ENCODE measurements at regions not wholly inside any gene's neighbourhood (a gene's known extent, or its start where the extent isn't known, plus 50 kb on each side); places are given as distances from the start of the nearest gene placed in this dataset.
"Not testable (repeated sequence)": the region's sequence is repeated elsewhere in the genome, so short reads cannot be mapped to it uniquely, and the experiment has no call there.

GRCh38 chr3:134102976-134103375 lies 73.3 kb upstream of the SLCO2A1 start:
- no peak for TF ChIP-seq CTCF (IDR thresholded peaks at IDR 0.05; ENCODE audit: poor library complexity, severe bottlenecking)
- Histone ChIP-seq H3K9me3 (ENCODE audit: severe bottlenecking) (no peaks in the 10 kb centered on the region), H3K4me1 (ENCODE audit: insufficient read depth, poor library complexity, severe bottlenecking) (no peaks in the 10 kb centered on the region), H3K27me3 (ENCODE audit: insufficient read depth, poor library complexity, severe bottlenecking) (no peaks in the 10 kb centered on the region), H3K27ac (ENCODE audit: poor library complexity, severe bottlenecking) (no peak overlapping the region), H3K36me3 (ENCODE audit: low read depth) (no peaks in the 10 kb centered on the region), H3K4me3 (ENCODE audit: severe bottlenecking) (no peak overlapping the region)
- no peak for DNase-seq (ENCODE audit: low spot score)
- no peak for ATAC-seq (ENCODE audit: low read depth)

- not testable (repeated sequence) for ATAC-seq (ENCODE audit: low read depth); H3K4me1 ChIP-seq (ENCODE audit: insufficient read depth, poor library complexity, severe bottlenecking); H3K27me3 ChIP-seq (ENCODE audit: insufficient read depth, poor library complexity, severe bottlenecking); H3K27ac ChIP-seq (ENCODE audit: poor library complexity, severe bottlenecking); DNase-seq (ENCODE audit: low spot score); H3K4me3 ChIP-seq (ENCODE audit: severe bottlenecking); H3K9me3 ChIP-seq (ENCODE audit: severe bottlenecking); H3K36me3 ChIP-seq (ENCODE audit: low read depth)
Observed at GRCh38 chr3:134096214-134096613, 66.5 kb upstream of the SLCO2A1 start.

- Histone ChIP-seq H3K27me3 (ENCODE audit: insufficient read depth, poor library complexity, severe bottlenecking) (no peaks in the 10 kb centered on the region), H3K4me1 (ENCODE audit: insufficient read depth, poor library complexity, severe bottlenecking) (no peaks in the 10 kb centered on the region), H3K36me3 (ENCODE audit: low read depth) (no peaks in the 10 kb centered on the region), H3K27ac (ENCODE audit: poor library complexity, severe bottlenecking) (no peak overlapping the region), H3K4me3 (ENCODE audit: severe bottlenecking) (no peak overlapping the region), H3K9me3 (ENCODE audit: severe bottlenecking) (no peaks in the 10 kb centered on the region)
- TF ChIP-seq CTCF (IDR thresholded peaks at IDR 0.05; ENCODE audit: poor library complexity, severe bottlenecking), result no peak
- ATAC-seq (ENCODE audit: low read depth), result no peak
- DNase-seq (ENCODE audit: low spot score), result no peak
Observed at GRCh38 chr3:134095005-134095404, 65.3 kb upstream of the SLCO2A1 start.

GRCh38 chr3:134094491-134094890 lies 64.8 kb upstream of the SLCO2A1 start:
- no peaks in the 10 kb centered on the region for H3K4me1 ChIP-seq (ENCODE audit: insufficient read depth, poor library complexity, severe bottlenecking)
- no peak overlapping the region for H3K4me3 ChIP-seq (ENCODE audit: severe bottlenecking)
- no peak for TF ChIP-seq CTCF (IDR thresholded peaks at IDR 0.05; ENCODE audit: poor library complexity, severe bottlenecking)
- H3K9me3 ChIP-seq (ENCODE audit: severe bottlenecking), result no peaks in the 10 kb centered on the region
- H3K27me3 ChIP-seq (ENCODE audit: insufficient read depth, poor library complexity, severe bottlenecking), result no peaks in the 10 kb centered on the region
- H3K27ac ChIP-seq (ENCODE audit: poor library complexity, severe bottlenecking), result no peak overlapping the region
- no peaks in the 10 kb centered on the region for H3K36me3 ChIP-seq (ENCODE audit: low read depth)
- ATAC-seq (ENCODE audit: low read depth), result no peak
- no peak for DNase-seq (ENCODE audit: low spot score)

- DNase-seq (ENCODE audit: low spot score) (no peak), ATAC-seq (ENCODE audit: low read depth) (no peak)
- no peaks in the 10 kb centered on the region for H3K27me3 ChIP-seq (ENCODE audit: insufficient read depth, poor library complexity, severe bottlenecking)
- no peak overlapping the region for H3K4me3 ChIP-seq (ENCODE audit: severe bottlenecking)
- H3K9me3 ChIP-seq (ENCODE audit: severe bottlenecking), result no peaks in the 10 kb centered on the region
- H3K36me3 ChIP-seq (ENCODE audit: low read depth), result no peaks in the 10 kb centered on the region
- TF ChIP-seq CTCF (IDR thresholded peaks at IDR 0.05; ENCODE audit: poor library complexity, severe bottlenecking), result no peak
- no peaks in the 10 kb centered on the region for H3K4me1 ChIP-seq (ENCODE audit: insufficient read depth, poor library complexity, severe bottlenecking)
- H3K27ac ChIP-seq (ENCODE audit: poor library complexity, severe bottlenecking), result no peak overlapping the region
Observed at GRCh38 chr3:134093956-134094355, 64.2 kb upstream of the SLCO2A1 start.

Measured in RWPE2 (cell line).